Retinal pigment epithelial cell (primary cell): ENCODE measurements at regions not wholly inside any gene's neighbourhood (a gene's known extent, or its start where the extent isn't known, plus 50 kb on each side); places are given as distances from the start of the nearest gene placed in this dataset.

Experiments
- DNase-seq: peaks from one replicate; pipeline ENCODE4 v3.0.0-alpha.2; 2010; ENCODE audit warnings: low read depth
- H3K4me3 ChIP-seq: 2 replicates; pipeline ENCODE4 v1.5.1; 2011; ENCODE audit warnings: mild to moderate bottlenecking, low read length, control low read depth, moderate library complexity
- TF ChIP-seq, protein P1 (sequence below): conservative IDR thresholded peaks from 2 replicates; pipeline ENCODE4 v1.5.1; 2011; ENCODE audit warnings: low read depth, low read length, control low read depth, inconsistent platforms

DNA sequence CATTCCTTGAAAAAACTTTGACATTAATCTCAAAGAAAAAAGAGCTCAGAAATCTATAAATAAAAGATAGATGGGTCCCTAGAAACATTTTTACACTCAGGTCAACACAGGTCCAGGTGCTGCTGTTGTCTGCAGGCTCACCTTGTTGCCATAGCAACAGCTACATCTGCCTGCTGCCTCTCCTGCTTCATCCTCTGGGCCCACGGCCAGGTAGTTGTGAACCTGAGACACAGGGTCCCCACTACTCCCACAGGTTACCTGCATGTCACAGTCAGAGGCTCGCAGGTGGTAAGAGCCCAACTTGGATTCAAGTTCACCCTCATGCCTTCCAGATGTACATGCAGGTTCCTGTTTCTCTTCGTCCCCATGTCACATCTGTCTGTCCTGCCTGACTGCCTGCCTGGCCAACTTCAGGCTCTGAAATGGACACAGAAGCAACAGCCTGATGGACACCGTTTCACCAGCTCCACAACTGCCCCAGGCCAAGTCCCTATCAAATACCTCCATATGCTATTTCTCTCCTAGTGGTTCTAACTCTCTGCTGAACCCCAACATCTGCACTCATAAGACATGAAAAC, 88.3 kb upstream of the SALL3 start:
- H3K4me3 ChIP-seq, result no peak overlapping the region
- TF ChIP-seq, protein P1, sequence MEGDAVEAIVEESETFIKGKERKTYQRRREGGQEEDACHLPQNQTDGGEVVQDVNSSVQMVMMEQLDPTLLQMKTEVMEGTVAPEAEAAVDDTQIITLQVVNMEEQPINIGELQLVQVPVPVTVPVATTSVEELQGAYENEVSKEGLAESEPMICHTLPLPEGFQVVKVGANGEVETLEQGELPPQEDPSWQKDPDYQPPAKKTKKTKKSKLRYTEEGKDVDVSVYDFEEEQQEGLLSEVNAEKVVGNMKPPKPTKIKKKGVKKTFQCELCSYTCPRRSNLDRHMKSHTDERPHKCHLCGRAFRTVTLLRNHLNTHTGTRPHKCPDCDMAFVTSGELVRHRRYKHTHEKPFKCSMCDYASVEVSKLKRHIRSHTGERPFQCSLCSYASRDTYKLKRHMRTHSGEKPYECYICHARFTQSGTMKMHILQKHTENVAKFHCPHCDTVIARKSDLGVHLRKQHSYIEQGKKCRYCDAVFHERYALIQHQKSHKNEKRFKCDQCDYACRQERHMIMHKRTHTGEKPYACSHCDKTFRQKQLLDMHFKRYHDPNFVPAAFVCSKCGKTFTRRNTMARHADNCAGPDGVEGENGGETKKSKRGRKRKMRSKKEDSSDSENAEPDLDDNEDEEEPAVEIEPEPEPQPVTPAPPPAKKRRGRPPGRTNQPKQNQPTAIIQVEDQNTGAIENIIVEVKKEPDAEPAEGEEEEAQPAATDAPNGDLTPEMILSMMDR, result no peak
- DNase-seq, result no peak

DNA sequence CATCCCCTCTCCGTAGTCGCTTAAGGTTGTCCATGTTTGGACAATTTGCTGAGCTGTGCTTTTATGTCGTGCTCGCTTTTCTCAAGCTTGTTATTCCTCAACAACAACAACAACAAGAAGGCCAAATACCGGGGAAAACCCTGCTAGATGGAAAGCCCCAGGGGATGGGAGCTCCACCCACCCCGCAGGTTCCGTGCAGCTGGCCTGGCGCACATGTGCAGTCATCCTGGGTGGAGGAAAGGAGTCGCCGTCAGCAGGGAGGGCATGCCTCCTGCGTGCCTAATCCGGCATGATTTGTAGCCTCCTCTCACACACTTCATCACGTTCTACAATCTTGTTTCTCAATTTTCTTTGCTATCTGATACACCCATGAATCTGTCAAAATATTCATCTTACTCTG, 87.4 kb upstream of the SALL3 start:
- H3K4me3 ChIP-seq, result no peak overlapping the region
- TF ChIP-seq, protein P1, result no peak
- no peak for DNase-seq

DNA sequence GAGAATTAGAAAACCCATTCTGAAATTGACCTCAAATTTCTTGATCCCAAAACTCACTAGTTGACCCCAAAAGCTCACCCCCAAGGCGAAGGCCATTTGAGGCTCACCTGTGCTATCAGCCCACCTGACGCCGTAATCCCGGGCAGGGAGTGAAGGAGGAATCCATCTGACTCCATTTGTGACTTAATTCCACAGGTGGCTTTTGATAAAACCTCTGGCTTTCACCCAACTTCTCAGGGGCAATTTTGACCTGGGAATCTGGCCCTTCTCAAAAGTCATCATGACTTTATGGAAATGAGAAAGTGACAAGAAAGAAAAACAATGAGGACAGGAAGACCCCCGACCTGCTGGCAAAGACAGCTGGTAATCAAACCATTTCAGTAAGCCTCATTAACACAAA, 86.9 kb upstream of the SALL3 start:
- H3K4me3 ChIP-seq, result no peak overlapping the region
- DNase-seq, result no peak
- TF ChIP-seq, protein P1, result no peak

DNA sequence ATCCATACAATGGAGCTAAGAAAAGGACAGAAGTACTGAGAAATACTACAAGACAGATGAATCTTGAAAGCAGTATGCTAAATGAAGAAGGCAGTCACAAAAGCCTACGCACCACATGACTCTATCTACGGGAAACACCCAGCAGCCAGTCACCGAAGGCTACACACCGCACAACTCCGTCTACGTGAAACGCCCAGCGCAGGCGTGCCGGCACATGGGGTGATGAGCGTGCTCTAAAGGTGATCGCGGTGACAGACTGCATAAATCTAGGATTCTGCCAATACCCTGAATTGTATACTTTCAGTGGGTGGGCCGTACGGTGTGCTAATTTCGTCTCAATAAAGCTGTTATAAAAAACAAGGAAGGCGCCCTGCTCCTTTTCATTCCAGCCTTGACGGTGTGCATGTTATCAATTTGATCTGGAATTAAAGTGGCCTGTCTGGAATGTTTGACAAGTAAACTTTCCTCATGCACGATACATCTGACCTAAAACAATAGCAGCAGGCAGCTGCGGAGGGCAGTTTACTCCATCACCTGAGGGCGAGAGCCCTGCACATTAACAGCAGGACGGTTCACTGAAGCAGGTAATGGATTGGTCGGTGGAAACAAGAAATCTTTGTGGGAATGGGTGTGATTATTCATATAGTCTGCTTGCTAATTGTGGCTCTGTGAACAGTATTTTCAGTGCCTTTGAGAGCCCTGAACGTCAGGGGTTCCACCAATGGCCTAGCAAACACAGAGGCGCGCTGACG, 86.2 kb upstream of the SALL3 start:
- DNase-seq, result no peak
- TF ChIP-seq, protein P1, result no peak
- H3K4me3 ChIP-seq, result no peak overlapping the region

DNA sequence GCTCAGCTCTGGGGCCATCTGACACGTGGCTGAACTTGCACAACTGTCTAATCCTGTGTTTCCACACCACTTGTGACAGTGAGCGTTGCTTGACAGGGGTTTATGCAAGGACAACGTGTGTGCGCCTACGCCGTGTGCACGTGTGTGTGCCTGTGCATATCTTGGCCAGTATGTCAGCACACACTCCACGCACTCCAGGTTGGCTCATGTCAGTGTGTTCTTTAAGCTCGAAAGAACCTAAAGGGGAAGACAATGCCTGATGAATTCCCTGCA, 85.6 kb upstream of the SALL3 start:
- TF ChIP-seq, protein P1, result no peak
- no peak overlapping the region for H3K4me3 ChIP-seq
- DNase-seq, result no peak

DNA sequence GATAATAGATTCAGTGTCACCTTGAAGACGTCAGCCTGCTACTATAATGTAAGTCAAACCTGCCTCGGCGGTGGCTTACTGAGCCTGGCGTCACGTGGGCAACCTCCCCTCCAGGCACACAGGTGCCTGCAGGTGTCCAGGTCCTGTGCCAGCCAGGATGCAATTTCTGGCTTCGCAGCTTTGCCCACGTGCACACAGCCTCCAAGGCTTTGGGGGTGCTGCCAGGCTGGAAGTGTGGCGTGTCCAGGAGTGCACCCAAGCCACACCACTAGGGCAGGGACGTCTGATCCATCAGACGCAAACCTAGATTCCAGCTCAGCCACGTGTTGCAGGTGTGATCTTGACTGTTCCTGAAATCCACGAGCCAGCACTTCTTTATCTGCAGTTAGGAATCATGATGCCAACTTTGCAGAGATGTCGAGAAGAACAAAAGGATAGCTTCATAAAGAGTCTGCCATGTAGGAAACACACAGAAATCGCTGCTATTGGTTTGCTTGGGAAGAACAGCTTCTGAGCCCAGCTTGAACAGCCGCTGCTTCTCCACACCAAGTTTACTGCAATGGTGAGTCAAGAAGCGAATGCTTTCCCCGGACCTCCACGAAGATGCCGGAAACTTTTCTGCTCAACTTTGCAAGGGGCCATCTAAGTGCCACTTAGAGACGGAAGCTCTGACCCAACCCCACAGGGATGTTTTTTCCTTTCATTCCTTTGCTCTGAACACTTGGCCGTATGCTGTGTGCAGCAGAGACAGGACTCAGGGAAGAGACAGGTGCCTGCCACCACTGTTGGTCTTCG, 84.2 kb upstream of the SALL3 start:
- DNase-seq, result no peak
- H3K4me3 ChIP-seq, result no peak overlapping the region
- TF ChIP-seq, protein P1, result no peak
